ENCODE measurements at regions not wholly inside any gene's neighbourhood (a gene's known extent, or its start where the extent isn't known, plus 50 kb on each side); places are given as distances from the start of the nearest gene placed in this dataset.

- H3K36me3 ChIP-seq (ENCODE audit: insufficient read depth, low read length, poor library complexity, severe bottlenecking): no peaks in the 10 kb centered on the region
- no peak overlapping the region for H3K4me3 ChIP-seq (ENCODE audit: low read depth, low read length, poor library complexity, severe bottlenecking)
- intact Hi-C loops (cut with micrococcal nuclease; ENCODE audit: unreplicated experiment): no loop called here
- ChIA-PET CTCF (no interaction called here), POLR2A (ENCODE audit: low non-redundant PET) (no interaction called here)
- H3K9me3 ChIP-seq (ENCODE audit: low read depth, low read length, poor library complexity, severe bottlenecking): no peaks in the 10 kb centered on the region
- no peak for TF ChIP-seq EZH2 (IDR thresholded peaks at IDR 0.05; ENCODE audit: borderline replicate concordance, low read depth, low read length, poor library complexity, severe bottlenecking)
- TF ChIP-seq, protein P1, sequence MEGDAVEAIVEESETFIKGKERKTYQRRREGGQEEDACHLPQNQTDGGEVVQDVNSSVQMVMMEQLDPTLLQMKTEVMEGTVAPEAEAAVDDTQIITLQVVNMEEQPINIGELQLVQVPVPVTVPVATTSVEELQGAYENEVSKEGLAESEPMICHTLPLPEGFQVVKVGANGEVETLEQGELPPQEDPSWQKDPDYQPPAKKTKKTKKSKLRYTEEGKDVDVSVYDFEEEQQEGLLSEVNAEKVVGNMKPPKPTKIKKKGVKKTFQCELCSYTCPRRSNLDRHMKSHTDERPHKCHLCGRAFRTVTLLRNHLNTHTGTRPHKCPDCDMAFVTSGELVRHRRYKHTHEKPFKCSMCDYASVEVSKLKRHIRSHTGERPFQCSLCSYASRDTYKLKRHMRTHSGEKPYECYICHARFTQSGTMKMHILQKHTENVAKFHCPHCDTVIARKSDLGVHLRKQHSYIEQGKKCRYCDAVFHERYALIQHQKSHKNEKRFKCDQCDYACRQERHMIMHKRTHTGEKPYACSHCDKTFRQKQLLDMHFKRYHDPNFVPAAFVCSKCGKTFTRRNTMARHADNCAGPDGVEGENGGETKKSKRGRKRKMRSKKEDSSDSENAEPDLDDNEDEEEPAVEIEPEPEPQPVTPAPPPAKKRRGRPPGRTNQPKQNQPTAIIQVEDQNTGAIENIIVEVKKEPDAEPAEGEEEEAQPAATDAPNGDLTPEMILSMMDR (conservative IDR thresholded peaks at IDR 0.05; ENCODE audit: low read depth, low read length): no peak
- no peaks in the 10 kb centered on the region for H3K4me1 ChIP-seq (ENCODE audit: insufficient read depth, low read length, poor library complexity, severe bottlenecking)
- no peak for DNase-seq (ENCODE audit: low spot score)
- BruUV-seq (replicated peaks): no TSS peak
- H3K27me3 ChIP-seq (replicated peaks; ENCODE audit: insufficient read depth, low read depth, low read length, poor library complexity): no peaks in the 10 kb centered on the region
- H3K27ac ChIP-seq (ENCODE audit: low read depth, low read length, poor library complexity, severe bottlenecking): no peak overlapping the region
Observed at GRCh38 chr10:88023676-88024075, 160.3 kb downstream of the PTEN start.

- H3K27me3 ChIP-seq (replicated peaks; ENCODE audit: insufficient read depth, low read depth, low read length, poor library complexity): no peaks in the 10 kb centered on the region
- POLR2A ChIA-PET (ENCODE audit: low non-redundant PET): no interaction called here
- no peaks in the 10 kb centered on the region for H3K4me1 ChIP-seq (ENCODE audit: insufficient read depth, low read length, poor library complexity, severe bottlenecking)
- no peak for DNase-seq (ENCODE audit: low spot score)
- no TSS peak for BruUV-seq (replicated peaks)
- no peaks in the 10 kb centered on the region for H3K36me3 ChIP-seq (ENCODE audit: insufficient read depth, low read length, poor library complexity, severe bottlenecking)
- no peak for TF ChIP-seq EZH2 (IDR thresholded peaks at IDR 0.05; ENCODE audit: borderline replicate concordance, low read depth, low read length, poor library complexity, severe bottlenecking)
- TF ChIP-seq, protein P1 (conservative IDR thresholded peaks at IDR 0.05; ENCODE audit: low read depth, low read length): no peak
- intact Hi-C loops (cut with micrococcal nuclease; ENCODE audit: unreplicated experiment): no loop called here
- H3K27ac ChIP-seq (ENCODE audit: low read depth, low read length, poor library complexity, severe bottlenecking): no peak overlapping the region
- no peaks in the 10 kb centered on the region for H3K9me3 ChIP-seq (ENCODE audit: low read depth, low read length, poor library complexity, severe bottlenecking)
- no peak overlapping the region for H3K4me3 ChIP-seq (ENCODE audit: low read depth, low read length, poor library complexity, severe bottlenecking)
- CTCF ChIA-PET: no interaction called here
Observed at GRCh38 chr10:88026031-88026430, 162.6 kb downstream of the PTEN start.

- Histone ChIP-seq H3K27me3 (replicated peaks; ENCODE audit: insufficient read depth, low read depth, low read length, poor library complexity) (no peaks in the 10 kb centered on the region), H3K4me3 (ENCODE audit: low read depth, low read length, poor library complexity, severe bottlenecking) (no peak overlapping the region), H3K27ac (ENCODE audit: low read depth, low read length, poor library complexity, severe bottlenecking) (no peak overlapping the region), H3K9me3 (ENCODE audit: low read depth, low read length, poor library complexity, severe bottlenecking) (no peaks in the 10 kb centered on the region), H3K36me3 (ENCODE audit: insufficient read depth, low read length, poor library complexity, severe bottlenecking) (no peaks in the 10 kb centered on the region), H3K4me1 (ENCODE audit: insufficient read depth, low read length, poor library complexity, severe bottlenecking) (no peaks in the 10 kb centered on the region)
- no TSS peak for BruUV-seq (replicated peaks)
- no peak for DNase-seq (ENCODE audit: low spot score)
- intact Hi-C loops (cut with micrococcal nuclease; ENCODE audit: unreplicated experiment): no loop called here
- POLR2A ChIA-PET (ENCODE audit: low non-redundant PET): no interaction called here
- CTCF ChIA-PET: no interaction called here
- no peak for TF ChIP-seq EZH2 (IDR thresholded peaks at IDR 0.05; ENCODE audit: borderline replicate concordance, low read depth, low read length, poor library complexity, severe bottlenecking)
- TF ChIP-seq, protein P1 (conservative IDR thresholded peaks at IDR 0.05; ENCODE audit: low read depth, low read length): no peak
Observed at GRCh38 chr10:88027570-88027969, 164.1 kb downstream of the PTEN start.

All from A673 (cell line).